Naive thymus-derived CD8-positive, alpha-beta T cell (primary cell): ENCODE measurements at regions not wholly inside any gene's neighbourhood (a gene's known extent, or its start where the extent isn't known, plus 50 kb on each side); places are given as distances from the start of the nearest gene placed in this dataset.
"Not testable (repeated sequence)": the region's sequence is repeated elsewhere in the genome, so short reads cannot be mapped to it uniquely, and the experiment has no call there.

ENCODE experiments used
- ATAC-seq, 2 donors: fragments of 150-1000 bp; cut with Tn5 transposase in 1 of 2; sonication (Bioruptor Pico), chemical (Tn5 transposase) in 1 of 2; 1 replicate in 1 of 2; 2 replicates in 1 of 2; pipeline ENCODE4 v1.10.0; 2021; ENCODE audit warnings: mild to moderate bottlenecking in 2 of 2, moderate library complexity in 2 of 2
- POLR2A ChIA-PET: fragments of 350-600 bp; sonication (Branson Sonifier 250); formaldehyde crosslinking; loops from one replicate; lab custom pipeline; 2021; ENCODE audit warnings: antibody characterized with exemption; lab: Charles Lee
- DNase-seq, 10 donors: peaks; one replicate each; pipeline versions ENCODE4 v3.0.0 to v3.0.0-alpha.2; 2020 to 2022
- H3K27ac Mint-ChIP-seq, 10 donors: one replicate each; pipeline ENCODE4 v1.8.0; 2020 to 2022; ENCODE audit warnings: mild to moderate bottlenecking in 10 of 10, mixed read lengths in 10 of 10, moderate library complexity in 4 of 10, inconsistent platforms in 1 of 10
- H3K27me3 Mint-ChIP-seq, 5 donors: one replicate each; pipeline ENCODE4 v1.8.0; 2021 to 2022; ENCODE audit warnings: mixed read lengths in 5 of 5
- H3K36me3 Mint-ChIP-seq, 3 donors: one replicate each; pipeline ENCODE4 v1.8.0; 2020 to 2022; ENCODE audit warnings: mixed read lengths in 3 of 3, mild to moderate bottlenecking in 2 of 3, inconsistent platforms in 1 of 3
- H3K4me1 Mint-ChIP-seq, 4 donors: one replicate each; pipeline ENCODE4 v1.8.0; 2021 to 2022; ENCODE audit warnings: mixed read lengths in 4 of 4
- H3K4me3 Mint-ChIP-seq, 10 donors: one replicate each; pipeline ENCODE4 v1.8.0; 2020 to 2022; ENCODE audit warnings: mild to moderate bottlenecking in 10 of 10, mixed read lengths in 10 of 10, moderate library complexity in 6 of 10, inconsistent platforms in 1 of 10
- H3K9me3 Mint-ChIP-seq, 9 donors: one replicate each; pipeline ENCODE4 v1.8.0; 2020 to 2022; ENCODE audit warnings: mixed read lengths in 9 of 9, mild to moderate bottlenecking in 3 of 9, inconsistent platforms in 1 of 9, moderate library complexity in 1 of 9

DNA sequence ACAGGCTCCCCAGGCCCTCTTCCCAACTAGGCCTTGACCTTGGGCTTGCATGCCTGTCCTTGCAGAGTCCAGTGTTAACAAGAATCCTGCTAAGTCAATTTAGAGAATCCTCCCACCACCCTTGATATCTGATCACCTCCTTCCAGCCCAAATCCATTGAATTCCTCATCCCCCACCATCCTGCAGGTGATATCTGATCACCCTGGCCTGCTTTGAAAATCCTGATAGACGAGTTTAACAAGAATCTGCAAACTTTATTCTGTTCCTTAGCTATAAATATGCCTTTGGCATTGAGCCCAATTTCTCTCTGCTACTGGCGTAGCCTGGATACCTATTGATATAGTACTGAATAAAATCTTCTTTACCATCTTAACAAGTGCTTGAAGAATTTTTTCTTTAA lies 125.5 kb downstream of the DIRAS2 start:
- H3K36me3 Mint-ChIP-seq, result no peaks in the 10 kb centered on the region
- no peak overlapping the region for H3K4me3 Mint-ChIP-seq
- peaks cover 4 to 20% (median 11%) of the 10 kb centered on the region in 5 donors for H3K27me3 Mint-ChIP-seq
- no peak for ATAC-seq
- DNase-seq, result no peak
- H3K4me1 Mint-ChIP-seq, result no peaks in the 10 kb centered on the region
- no peak overlapping the region for H3K27ac Mint-ChIP-seq
- no peaks in the 10 kb centered on the region for H3K9me3 Mint-ChIP-seq
- POLR2A ChIA-PET, result no interaction called here

GRCh38 chr9:90521811-90522570 lies 120.6 kb downstream of the DIRAS2 start:
- Mint-ChIP-seq H3K27me3 (peaks cover 7 to 49% (median 12%) of the 10 kb centered on the region in 5 donors), H3K27ac (peak overlapping the region in 1 of 10 donors; percentile 49), H3K36me3 (no peaks in the 10 kb centered on the region), H3K4me3 (no peak overlapping the region), H3K4me1 (no peaks in the 10 kb centered on the region), H3K9me3 (no peaks in the 10 kb centered on the region)
- ATAC-seq (no peak), DNase-seq (no peak)
- POLR2A ChIA-PET, result no interaction called here

GRCh38 chr9:90523958-90524357 lies 118.7 kb downstream of the DIRAS2 start:
- ATAC-seq, result no peak
- POLR2A ChIA-PET, result no interaction called here
- H3K27ac Mint-ChIP-seq, result no peak overlapping the region
- no peaks in the 10 kb centered on the region for H3K36me3 Mint-ChIP-seq
- H3K27me3 Mint-ChIP-seq, result peaks cover 10 to 60% (median 13%) of the 10 kb centered on the region in 5 donors
- no peak overlapping the region for H3K4me3 Mint-ChIP-seq
- no peak for DNase-seq
- H3K9me3 Mint-ChIP-seq, result no peaks in the 10 kb centered on the region
- H3K4me1 Mint-ChIP-seq, result no peaks in the 10 kb centered on the region

DNA sequence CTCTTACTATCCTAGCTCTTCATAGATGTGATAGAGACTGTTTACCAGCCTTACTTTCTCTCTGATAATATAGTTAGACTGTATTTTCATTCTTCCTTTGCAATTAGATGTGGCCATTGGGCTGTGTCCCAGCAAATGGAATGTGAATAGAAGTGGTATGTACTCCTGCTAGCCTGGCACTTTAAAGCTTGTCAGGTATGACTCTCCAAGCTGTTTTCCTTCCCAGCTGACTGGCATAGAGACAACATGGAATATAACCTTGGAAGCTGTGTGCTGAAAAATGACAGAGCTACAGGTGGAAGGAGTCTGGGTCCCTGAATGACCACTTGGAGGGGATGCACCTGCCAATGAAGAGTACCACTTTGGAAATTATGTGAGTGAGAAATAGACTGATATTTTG lies 116.2 kb downstream of the DIRAS2 start:
- Mint-ChIP-seq H3K4me3 (no peak overlapping the region), H3K27ac (no peak overlapping the region), H3K4me1 (no peaks in the 10 kb centered on the region), H3K9me3 (no peaks in the 10 kb centered on the region), H3K36me3 (no peaks in the 10 kb centered on the region), H3K27me3 (peaks cover 13 to 60% (median 13%) of the 10 kb centered on the region in 5 donors)
- ATAC-seq (no peak), DNase-seq (no peak)
- POLR2A ChIA-PET, result no interaction called here

DNA sequence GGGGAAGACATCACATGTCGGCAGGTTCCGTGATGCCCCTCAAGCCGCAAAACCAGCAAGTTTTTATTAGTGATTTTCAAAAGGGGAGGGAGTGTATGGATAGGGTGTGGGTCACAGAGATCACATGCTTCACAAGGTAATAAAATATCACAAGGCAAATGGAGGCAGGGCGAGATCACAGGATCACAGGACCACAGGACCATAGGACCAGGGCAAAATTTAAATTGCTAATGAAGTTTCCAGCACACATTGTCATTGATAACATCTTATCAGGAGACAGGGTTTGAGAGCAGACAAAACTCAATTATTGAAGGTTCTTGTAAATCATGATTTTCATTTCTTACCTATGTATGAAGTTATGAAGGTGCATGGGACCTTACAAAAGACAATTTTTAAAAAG lies 106.5 kb downstream of the DIRAS2 start:
- peaks cover 13 to 83% (median 33%) of the 10 kb centered on the region in 5 donors for H3K27me3 Mint-ChIP-seq

GRCh38 chr9:90538566-90538965 lies 104.1 kb downstream of the DIRAS2 start:
- Mint-ChIP-seq H3K4me1 (no peaks in the 10 kb centered on the region), H3K9me3 (no peaks in the 10 kb centered on the region), H3K27me3 (peaks cover 10 to 59% (median 28%) of the 10 kb centered on the region in 5 donors), H3K4me3 (no peak overlapping the region), H3K36me3 (no peaks in the 10 kb centered on the region), H3K27ac (no peak overlapping the region)
- ATAC-seq (no peak), DNase-seq (no peak)
- POLR2A ChIA-PET, result no interaction called here

More for the DNA sequence above, 106.5 kb downstream of the DIRAS2 start:
- H3K9me3 Mint-ChIP-seq, H3K4me3 Mint-ChIP-seq, H3K36me3 Mint-ChIP-seq, POLR2A ChIA-PET, ATAC-seq, H3K27ac Mint-ChIP-seq, DNase-seq, H3K4me1 Mint-ChIP-seq: not testable (repeated sequence)

DNA sequence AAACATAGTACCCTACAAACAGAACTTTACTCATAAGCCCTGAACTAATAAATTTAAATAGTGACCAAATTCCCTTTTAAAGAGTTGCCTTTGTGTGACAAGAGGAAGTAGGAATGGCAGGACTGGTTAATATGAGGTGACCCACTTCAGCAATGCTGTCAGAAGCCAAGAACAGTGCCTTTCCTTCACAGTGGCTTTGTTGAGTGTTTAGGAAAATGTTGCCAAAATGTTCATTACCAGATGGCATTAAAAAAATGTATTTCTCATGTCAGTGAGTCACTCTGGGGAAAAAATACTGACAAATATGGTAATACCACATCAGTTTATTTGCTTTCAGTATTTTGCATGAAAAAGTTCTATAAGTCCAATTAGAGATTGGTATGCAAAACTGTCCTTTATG lies 103.3 kb downstream of the DIRAS2 start:
- POLR2A ChIA-PET, result no interaction called here
- DNase-seq (no peak), ATAC-seq (no peak)
- Mint-ChIP-seq H3K36me3 (no peaks in the 10 kb centered on the region), H3K27me3 (peaks cover 8 to 54% (median 28%) of the 10 kb centered on the region in 5 donors), H3K4me1 (no peaks in the 10 kb centered on the region), H3K4me3 (no peak overlapping the region), H3K27ac (no peak overlapping the region), H3K9me3 (no peaks in the 10 kb centered on the region)

GRCh38 chr9:90540734-90541133 lies 101.9 kb downstream of the DIRAS2 start:
- no peak for ATAC-seq
- DNase-seq, result no peak
- no peak overlapping the region for H3K27ac Mint-ChIP-seq
- no peaks in the 10 kb centered on the region for H3K4me1 Mint-ChIP-seq
- no peaks in the 10 kb centered on the region for H3K36me3 Mint-ChIP-seq
- POLR2A ChIA-PET, result no interaction called here
- peaks cover 5 to 42% (median 22%) of the 10 kb centered on the region in 5 donors for H3K27me3 Mint-ChIP-seq
- H3K9me3 Mint-ChIP-seq, result no peaks in the 10 kb centered on the region
- H3K4me3 Mint-ChIP-seq, result no peak overlapping the region

GRCh38 chr9:90544488-90544887 lies 98.1 kb downstream of the DIRAS2 start:
- Mint-ChIP-seq H3K36me3 (peaks cover 0 to 8% (median 0%) of the 10 kb centered on the region in 3 donors), H3K27ac (no peak overlapping the region), H3K4me1 (no peaks in the 10 kb centered on the region), H3K9me3 (peaks cover 0 to 21% (median 11%) of the 10 kb centered on the region in 9 donors), H3K4me3 (no peak overlapping the region), H3K27me3 (peaks cover 3 to 12% (median 9%) of the 10 kb centered on the region in 5 donors)
- DNase-seq, result no peak
- ATAC-seq, result no peak
- POLR2A ChIA-PET, result no interaction called here

- POLR2A ChIA-PET, result no interaction called here
- Mint-ChIP-seq H3K36me3 (peaks cover 0 to 11% (median 0%) of the 10 kb centered on the region in 3 donors), H3K27ac (no peak overlapping the region), H3K9me3 (peaks cover 0 to 24% (median 16%) of the 10 kb centered on the region in 9 donors), H3K4me3 (no peak overlapping the region), H3K27me3 (peaks cover 0 to 12% (median 6%) of the 10 kb centered on the region in 5 donors), H3K4me1 (no peaks in the 10 kb centered on the region)
- ATAC-seq (no peak), DNase-seq (no peak)
These were observed 96.4 kb downstream of the DIRAS2 start for GRCh38 chr9:90546200-90546599.

DNA sequence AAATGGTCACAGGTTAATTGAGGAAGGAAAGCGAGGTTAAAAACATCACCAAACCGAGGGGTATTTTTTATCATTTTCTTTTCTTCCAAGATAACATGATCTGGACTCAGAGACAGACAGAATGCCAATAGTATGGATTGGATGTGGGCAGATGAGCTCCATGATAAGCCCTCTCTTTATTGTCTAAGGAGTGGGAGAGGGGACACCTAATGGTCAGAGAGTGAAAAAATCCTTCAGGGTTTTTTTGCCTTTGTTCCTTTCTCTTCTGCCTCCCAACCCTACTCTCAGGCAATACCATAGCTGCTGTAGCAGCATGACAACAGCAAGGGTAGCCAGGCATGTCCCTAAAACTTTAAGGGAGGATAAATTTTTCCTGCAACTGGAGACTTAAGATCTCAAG lies 94.7 kb downstream of the DIRAS2 start:
- H3K4me3 Mint-ChIP-seq, result no peak overlapping the region
- ATAC-seq (no peak), DNase-seq (no peak)
- H3K4me1 Mint-ChIP-seq, result no peaks in the 10 kb centered on the region
- no peak overlapping the region for H3K27ac Mint-ChIP-seq
- POLR2A ChIA-PET, result no interaction called here
- peaks cover 0 to 24% (median 16%) of the 10 kb centered on the region in 9 donors for H3K9me3 Mint-ChIP-seq
- peaks cover 0 to 11% (median 0%) of the 10 kb centered on the region in 3 donors for H3K36me3 Mint-ChIP-seq
- peaks cover 0 to 12% (median 6%) of the 10 kb centered on the region in 5 donors for H3K27me3 Mint-ChIP-seq

- Mint-ChIP-seq H3K4me1 (no peaks in the 10 kb centered on the region), H3K36me3 (peaks cover 0 to 11% (median 0%) of the 10 kb centered on the region in 3 donors), H3K27ac (no peak overlapping the region), H3K9me3 (peaks cover 0 to 22% (median 16%) of the 10 kb centered on the region in 9 donors), H3K27me3 (peaks cover 0 to 22% (median 7%) of the 10 kb centered on the region in 5 donors), H3K4me3 (no peak overlapping the region)
- no peak for DNase-seq
- no peak for ATAC-seq
- POLR2A ChIA-PET, result no interaction called here
These were observed 90.3 kb downstream of the DIRAS2 start for GRCh38 chr9:90552317-90552716.

DNA sequence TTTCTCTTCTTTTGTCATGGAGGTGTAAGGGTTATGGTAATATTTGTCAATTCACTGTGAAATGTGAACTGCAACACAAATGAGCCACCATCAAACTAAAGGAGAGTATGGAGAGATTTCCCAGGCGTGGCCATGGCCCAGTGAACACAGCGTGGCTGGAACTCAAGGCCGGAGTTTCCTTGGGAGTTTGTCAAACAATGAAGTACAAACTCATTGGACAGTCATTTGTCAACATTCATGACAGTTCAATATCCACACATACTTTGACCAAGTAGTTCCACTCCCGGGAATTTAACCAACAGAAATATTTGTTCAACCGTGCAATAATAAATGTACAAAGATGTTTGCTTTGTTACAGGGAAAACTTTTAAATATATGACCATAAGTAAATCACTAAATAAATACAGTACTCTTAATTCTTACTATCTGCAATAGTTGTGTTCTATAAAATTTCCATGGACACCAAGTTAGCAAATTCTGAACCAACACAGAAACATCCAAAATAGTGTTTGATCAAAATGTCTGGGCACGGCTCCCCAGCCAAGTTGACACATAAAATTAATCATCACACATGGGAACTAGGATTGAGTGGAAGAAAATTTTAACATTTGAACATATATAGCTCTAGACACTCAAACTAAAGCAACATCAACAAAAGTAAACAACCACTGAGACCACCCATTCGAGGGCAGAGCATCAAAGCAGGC lies 87.1 kb downstream of the DIRAS2 start:
- Mint-ChIP-seq H3K36me3 (no peaks in the 10 kb centered on the region), H3K27ac (no peak overlapping the region), H3K4me3 (no peak overlapping the region), H3K27me3 (peaks cover 0 to 11% (median 3%) of the 10 kb centered on the region in 5 donors), H3K9me3 (no peaks in the 10 kb centered on the region), H3K4me1 (no peaks in the 10 kb centered on the region)
- POLR2A ChIA-PET, result no interaction called here
- ATAC-seq (no peak), DNase-seq (no peak)
